IPS-NIHi7 (cell line): ENCODE measurements at regions not wholly inside any gene's neighbourhood (a gene's known extent, or its start where the extent isn't known, plus 50 kb on each side); places are given as distances from the start of the nearest gene placed in this dataset.
"Not testable (repeated sequence)": the region's sequence is repeated elsewhere in the genome, so short reads cannot be mapped to it uniquely, and the experiment has no call there.

Source experiments
- DNase-seq: peaks from one replicate; pipeline ENCODE4 v3.0.0; 2012; ENCODE audit warnings: mixed read lengths; ENCODE audit errors: extremely low spot score

DNA sequence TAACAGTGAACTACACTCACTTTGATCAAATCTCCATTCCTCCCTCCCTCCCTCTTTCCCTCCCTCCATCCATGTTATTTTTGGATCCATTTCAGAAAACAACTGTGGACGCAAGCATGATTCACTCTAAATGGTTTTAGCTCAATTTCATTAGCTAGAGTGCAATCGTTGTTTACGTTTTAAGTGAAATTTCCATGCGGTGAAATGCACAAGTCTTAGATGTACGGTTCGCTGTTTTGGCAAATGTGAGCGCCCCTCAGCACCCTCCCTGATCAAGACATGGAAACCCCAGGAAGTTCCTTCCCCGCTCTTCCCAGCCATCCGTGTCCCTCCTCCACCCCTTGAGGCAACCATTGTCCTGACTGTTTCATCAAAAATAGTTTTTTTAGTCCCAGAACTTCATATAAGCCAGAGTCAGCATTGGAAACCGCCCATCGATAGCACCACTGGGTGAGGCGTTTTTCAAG is 206.3 kb downstream of the NPIPB11 start:
- DNase-seq, result not testable (repeated sequence)

DNA sequence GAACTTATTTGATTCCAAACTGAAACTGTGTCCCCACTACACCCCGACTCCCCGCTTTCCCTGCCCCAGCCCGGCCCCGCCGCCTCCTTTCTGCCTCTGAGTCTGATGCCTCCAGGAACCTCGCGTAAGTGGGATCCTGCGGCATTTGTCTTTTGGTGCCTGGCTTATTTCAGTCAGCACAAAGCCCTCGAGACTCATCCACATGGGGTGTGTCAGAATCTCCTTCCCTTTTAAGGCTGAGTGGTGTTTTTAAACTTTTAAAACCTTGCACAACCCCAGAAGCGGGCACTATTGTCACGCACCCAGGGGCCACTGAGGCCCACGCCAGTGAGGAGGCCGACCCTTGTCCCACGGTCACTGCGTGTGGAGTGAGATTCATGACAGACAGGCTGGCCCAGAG is 206.9 kb downstream of the NPIPB11 start:
- DNase-seq, result not testable (repeated sequence)

DNA sequence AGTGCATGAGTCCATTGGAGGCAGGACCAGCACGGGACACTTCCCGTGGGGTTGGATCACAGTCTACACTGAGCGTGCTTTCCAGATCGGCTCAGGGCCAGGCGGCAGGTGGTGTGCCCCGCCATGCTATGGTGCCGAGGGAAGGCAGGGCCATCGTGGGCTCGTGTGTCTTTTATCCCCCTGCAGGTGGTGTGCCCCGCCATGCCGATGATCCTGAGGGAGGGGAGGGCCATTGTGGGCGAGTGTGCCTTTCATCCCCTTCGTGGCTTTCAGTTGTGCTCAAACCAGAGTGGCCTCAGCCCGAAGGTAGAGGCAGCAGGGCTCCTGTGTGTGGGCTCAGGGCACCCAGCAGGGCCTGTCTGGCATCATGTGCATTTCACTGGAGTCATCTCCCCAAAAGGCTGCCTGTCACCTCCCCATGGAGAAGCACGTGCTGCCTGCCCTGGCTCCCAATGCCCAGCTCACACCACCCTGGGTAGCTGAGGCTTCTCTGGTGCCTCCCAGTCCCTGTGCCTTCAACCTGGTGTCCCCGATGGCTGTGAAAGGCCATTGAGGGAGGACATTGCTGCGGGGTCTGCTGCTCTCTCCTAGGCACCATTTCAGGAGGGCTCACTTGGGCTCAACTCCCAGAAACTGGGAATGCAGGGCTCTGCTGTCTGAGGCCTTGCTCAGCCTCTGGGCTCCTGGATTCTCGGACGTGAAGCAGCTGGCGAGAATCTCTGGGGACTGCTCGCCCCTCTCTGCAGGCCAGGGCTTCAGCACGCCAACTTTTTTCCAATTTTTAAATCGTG is 207.6 kb downstream of the NPIPB11 start:
- DNase-seq, result no peak

DNA sequence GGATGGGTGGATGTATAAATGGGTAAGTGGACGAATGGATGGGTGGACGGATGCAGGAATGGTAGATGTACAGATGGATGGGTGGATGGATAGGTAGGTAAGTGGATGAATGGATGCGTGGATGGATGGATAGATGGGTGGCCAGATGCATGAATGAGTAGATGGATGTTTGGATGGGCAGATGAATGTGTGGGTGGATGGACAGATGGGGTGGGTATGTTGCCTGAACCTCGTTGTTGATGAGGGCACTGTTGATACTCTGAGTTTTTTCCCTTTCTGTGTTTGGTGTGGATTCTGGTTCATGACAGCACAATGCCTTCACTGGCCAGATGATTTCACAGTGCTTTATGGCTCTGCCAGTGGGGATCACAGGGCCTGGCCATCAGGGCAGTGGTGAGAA is 208.3 kb downstream of the NPIPB11 start:
- DNase-seq, result no peak

DNA sequence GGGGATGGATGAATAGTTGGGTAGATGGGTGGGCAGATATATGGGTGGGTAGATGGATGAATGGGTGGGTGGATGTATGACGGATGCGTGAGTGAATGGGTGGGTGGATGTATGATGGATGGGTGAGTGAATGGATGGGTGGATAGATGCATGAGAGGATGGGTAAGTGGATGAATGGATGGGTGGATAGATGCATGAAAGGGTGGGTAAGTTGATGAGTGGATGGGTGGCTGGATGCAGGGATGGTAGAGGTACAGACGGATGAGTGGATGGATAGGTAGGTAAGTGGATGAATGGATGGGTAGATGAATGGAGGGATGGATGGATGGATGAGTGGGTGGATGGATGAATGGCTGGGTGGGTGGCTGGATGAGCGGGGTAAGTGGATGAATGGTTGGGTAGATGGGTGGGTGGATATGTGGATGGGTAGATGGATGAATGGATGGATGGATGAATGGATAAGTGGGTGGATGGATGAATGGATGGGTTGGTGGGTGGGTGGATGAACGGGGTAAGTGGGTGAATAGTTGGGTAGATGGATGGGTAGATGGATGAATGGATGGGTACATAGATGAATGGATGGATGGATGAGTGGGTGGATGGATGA is 208.9 kb downstream of the NPIPB11 start:
- not testable (repeated sequence) for DNase-seq

DNA sequence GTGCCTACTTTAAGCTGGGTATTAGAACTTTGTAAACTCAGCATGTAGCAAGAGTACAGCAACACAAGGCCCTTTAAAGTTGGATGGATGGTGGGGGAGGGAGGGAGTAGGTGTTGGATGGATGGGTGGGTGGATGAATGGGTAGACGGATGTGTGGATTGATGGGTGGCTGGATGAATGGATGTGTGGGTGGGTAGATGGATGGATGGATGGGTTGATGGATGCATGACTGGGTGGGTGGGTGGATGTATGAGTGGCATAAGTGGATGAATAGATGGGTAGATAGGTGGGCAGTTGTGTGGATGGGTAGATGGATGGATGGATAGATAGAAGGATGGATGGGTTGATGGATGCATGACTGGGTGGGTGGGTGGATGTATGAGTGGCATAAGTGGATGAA is 209.8 kb downstream of the NPIPB11 start:
- DNase-seq, result not testable (repeated sequence)

DNA sequence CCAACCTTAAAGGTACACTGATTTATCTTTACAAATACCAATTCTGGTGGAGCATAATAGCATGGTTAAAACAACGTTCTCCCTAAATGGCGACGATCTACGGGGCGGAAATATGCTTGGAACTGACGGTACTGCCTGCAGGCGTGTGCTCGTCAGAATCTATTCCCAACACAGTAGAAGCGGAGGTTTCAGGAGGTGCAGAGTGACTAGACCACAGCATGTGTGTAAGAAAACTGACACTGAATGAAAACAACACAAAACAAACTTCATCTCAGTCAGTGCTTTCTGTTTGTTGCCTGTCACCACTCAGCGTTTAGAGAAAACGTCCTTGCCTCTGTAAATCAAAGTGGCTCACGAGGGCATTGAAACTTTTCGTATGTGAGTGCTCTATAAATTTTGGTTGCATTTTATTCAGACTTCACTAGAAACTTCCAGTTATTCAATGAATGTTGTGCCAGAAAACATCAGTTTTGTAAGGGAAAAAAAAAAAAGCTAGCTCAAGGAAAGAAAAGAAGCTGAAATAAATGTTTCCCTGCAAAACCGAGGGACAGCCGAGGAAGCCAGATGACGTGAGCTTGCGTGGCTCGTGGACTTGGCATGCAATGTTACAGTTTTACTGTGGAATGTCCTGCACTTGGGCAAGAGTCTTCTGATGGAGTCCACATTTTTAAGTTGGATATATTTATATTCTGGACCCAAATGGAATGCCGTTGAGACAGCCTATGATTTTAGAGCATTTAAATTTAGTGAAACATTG is 210.4 kb downstream of the LAT start:
- DNase-seq, result not testable (repeated sequence)

DNA sequence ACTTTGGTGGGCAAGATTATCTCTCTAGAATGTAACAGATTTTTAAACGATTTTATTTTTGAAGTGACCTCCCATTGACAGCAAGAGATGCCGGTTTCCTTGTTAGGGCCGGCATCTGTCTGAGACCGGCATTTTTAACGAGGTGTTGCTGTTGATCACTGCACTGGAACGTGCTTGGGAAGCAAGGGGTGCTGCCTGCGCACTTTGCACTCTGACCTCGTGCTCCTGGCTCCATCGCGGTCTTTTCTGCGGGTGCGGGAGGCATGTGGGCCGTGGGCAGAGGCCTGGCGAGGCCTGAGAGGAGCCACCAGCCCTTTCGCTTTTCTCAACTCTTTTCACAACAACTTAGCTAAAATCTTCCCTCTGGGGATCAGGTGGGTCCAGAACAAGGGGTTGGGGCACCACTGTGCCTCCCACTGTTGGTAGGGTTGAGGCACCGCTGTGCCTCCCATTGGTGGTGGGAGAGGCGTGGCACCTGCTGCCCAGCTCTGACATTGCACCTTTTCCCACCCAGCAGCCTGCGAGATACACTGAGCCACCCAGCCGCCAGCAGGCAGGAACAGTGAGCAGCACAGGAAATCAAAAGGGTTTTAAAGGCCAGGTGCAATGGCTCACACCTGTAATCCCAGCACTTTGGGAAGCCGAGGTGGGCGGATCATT is 209.5 kb downstream of the LAT start:
- not testable (repeated sequence) for DNase-seq

DNA sequence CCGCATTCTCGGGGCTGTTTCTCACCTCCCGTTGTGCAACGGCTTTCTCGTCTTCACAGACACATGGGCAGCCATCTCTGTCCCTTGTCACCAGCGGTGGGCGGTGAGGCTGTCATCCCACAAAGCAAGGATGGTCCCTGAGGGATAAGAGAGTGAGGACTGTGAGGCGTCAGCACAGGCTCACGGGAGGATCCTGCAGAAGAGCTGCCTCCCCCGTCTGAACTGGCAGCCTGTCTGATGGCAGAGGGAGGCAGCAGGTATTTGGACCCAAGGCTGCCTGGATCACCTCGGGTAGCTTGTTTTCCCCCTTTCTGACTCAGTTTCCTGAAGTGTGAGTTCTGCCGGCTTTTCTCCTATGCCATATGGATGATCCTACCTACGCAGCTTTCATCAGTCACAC is 208.8 kb downstream of the LAT start:
- not testable (repeated sequence) for DNase-seq

DNA sequence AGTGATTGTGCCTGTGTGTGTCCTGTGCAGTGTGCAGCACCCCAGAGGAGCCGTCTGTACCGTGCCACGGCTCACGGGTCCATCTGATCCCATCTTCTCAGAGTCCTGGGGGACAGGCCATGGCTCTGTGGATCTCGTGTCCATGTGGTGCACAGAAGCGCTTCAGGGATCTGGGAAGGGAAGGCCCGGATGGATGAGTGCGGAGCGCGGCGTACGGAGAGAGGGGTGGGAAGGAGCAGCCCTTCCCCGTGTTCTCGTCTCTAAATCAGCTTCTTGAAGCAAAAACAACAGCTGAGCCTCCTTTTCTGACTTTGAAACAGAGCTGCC is 208.4 kb downstream of the LAT start:
- not testable (repeated sequence) for DNase-seq

DNA sequence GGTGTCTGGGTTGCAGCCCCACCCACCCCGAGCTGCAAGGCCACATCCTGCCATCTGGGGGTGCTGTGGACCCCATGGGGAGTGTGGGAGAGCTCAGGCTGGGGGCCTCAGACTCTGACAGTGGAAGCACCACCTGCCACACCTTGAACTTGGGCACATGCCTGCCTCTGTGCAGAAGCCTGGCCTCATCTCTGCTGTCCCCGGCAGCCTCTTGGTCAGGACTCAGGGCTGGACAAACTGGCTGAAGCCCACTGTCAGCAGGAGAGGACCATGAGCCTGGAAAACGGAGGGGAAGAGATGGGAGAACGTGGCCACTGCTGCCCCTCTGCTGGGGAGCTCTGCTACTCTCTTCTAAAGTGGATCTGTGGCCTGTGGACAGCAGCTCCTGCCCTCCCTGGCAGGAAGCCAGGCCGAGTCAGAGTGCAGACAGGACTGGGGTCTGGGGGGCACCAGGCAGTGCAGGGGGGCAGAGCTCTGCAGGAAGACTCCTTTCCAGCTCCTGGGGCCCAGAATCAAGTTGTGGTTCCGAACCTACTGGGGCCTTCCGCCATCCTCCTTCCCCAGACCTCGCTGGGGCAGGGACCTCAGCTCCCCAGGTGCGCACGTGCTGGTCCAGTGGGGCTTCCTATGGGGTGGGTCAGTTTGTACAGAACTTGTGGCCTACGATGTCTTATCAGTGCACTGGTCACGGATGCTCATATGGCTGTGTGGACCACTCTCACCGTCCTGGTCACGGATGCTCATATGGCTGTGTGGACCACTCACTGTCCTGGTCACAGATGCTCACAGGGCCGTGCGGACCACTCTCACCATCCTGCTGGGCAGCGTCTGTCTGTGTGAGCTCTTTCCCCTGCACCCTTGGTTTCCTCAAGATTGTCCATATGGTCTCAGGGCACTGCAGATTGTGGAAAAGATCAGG is 207.7 kb downstream of the LAT start:
- no peak for DNase-seq

DNA sequence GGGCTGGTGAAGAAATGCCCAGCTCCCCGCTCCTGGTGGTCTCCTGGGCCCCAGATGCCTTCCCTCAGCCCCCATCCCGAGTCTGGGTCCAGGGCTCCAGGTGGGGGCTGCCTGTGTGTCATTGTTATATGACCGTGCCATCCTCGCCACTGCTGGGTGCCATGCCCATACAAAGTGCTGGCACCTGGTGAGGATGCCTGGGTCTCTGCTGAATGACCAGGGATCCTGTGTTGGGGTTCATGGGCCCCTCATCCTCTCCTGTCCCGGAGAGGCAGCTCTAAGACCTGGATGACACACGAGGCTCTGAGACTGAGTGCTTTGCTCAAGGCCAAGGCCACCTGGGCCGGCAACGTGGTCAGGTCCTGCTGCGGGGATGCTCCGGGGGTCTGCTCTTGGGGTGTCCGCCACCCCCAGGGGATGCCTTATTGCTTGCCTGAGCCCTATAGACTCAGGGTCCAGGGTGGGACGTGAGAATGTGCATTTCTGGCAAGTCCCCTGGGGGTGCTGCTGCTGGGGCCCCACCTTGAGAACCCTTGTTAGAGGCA is 206.9 kb downstream of the LAT start:
- DNase-seq, result not testable (repeated sequence)

DNA sequence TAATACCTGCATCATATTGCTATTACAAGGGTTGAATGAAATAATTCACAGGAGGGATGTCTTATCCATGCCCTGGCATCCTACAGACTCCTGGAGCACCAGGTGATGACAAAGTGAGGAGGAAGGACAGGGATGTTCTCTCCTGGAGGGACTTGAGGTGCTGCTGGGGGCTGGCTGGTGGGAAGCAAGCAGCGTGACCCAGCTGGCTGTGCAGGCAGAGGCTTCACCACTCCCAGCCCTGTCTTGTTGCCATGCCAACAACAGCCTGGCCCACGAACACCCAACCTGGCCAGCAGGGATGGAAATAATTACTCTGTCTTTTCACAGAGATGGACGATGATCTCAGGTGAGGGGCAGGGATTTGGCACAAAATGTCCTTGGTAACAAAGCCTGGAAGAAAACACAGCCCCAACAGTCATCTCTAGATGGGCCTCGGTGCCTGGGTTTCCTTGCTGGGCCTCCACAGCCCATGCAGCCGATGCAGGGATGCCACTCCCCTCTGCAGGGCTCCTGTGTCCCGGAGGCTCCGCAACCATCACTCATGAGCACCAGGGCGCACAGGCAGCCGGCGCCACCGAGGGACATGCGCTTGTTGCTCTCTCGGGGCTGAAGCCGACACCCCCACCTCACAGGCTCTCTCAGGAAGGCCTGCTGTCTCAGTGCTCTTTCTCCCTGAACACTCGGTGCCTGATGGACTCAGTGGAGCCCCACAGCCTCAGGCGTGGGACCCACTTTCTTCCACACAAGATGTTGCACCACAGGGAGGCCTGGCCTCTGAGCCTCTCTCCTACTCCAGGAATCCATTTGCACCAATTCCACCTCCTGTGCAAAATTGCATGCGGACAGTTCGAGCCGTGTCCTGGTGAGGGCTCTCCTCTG is 205.9 kb downstream of the LAT start:
- not testable (repeated sequence) for DNase-seq

DNA sequence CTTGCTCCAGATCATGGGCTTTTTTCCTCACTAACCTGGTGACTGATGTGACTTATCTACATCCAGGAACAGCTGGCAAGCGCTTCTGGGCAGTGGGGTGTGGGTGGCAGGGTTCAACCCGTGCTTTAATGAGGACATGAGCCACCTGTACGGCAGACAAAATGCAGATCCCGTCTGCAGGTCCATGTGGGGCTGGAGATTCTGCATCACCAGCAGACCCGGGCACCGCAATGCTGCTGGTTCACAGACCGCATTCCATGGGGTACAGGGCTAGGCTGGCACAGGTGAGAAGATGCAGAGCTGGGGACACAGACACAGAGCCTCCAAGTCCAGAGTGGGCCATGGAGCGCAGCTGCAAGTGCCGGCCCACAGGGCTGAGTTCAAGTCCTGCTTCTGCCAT is 204.0 kb downstream of the LAT start:
- DNase-seq, result not testable (repeated sequence)

DNA sequence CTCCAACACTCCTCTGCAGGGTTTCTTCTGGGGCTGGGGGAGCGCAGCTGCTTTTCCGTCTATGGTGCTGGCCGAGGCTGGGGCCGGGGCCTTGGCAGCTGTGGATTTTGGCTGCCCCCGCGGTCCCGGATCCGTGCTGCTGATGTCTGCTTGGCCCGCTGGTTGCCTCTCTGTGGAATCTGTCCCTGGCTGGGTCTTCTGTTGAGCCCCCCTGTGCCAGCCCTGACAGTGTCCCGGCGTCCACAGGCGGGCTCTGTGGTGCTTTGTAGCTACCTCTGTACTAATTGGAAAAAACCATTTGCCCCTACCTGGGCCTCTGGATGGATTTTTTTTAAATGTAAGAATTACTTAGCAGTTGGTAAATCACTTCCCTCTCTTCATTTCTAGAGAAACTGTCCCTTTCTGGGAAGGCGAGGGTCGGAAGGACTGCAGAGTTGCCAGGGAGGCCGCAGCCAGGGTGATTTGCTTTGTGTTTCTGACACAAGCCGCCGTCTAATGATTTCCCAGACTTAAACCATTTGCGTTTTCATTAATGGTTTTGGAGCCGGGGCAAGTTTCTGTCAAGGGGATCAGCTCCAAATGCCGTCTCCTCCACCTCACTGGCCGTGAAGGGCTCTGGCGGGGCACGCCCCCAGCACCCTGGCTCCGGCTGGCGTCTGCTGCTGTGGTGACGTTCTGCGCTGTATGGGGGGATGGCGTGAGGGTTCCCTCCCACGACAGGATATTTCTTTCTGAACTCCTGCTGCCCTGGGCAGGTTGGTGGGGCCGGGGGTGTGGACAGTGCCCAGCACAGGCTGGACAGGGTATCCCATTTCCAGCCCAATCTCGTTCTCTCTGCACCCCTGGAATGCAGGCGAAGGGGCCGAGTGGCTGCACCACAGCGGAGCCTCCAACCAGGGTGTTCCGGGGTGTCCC is 201.7 kb downstream of the LAT start:
- DNase-seq, result not testable (repeated sequence)

DNA sequence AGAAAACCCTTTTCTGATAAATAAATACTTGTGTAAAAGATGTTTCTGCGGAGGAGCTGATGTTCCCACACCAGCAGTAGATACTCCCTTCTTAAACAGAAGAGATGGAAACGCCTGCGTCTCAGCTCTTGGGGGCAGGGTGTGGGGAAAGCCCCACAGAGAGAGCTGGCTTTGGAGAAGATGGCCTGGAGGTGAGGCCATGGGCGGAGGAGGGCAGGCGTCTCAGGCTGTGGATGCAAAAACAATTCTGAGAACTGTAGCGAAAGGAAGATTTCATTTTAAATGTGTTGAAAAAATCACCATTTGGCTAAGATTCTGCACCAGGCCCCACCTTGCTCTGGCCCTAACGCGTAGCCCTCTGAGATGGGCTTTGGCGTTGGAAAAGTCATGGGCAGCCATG is 201.0 kb downstream of the LAT start:
- not testable (repeated sequence) for DNase-seq

DNA sequence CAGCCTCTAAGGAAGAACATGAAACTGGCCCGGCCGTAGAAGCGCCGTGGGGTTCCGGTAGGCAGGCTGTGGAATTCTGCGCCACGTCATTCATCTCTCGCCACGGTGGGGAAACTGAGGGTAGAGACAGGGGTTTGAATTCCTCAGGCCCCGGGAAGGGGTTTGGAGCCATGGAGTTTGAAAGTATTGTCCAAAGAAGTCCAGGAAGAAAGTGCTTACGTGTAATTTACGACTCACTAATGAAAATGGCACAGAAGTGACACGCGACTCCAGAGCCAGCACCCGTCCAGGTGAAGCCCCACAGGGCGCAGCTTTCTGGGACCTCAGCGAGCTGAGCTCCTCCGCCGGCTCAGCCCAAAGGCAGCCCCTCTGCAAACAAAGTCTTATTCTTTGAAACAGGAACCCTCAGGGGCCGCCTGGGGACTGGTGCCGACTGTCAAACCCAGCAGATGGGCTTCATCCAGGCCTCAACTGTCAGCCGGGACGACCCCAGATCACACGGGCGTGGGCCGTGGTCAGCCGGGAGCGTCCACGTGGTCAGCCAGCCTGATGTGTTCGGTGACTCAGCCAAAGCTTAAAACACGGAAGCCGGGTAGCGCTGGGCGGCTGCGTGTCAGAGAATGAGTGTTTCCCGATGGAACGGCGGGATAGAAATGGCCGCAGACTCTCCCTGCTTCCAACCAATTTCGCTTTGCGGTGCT is 200.0 kb downstream of the LAT start:
- DNase-seq, result not testable (repeated sequence)
